Fibroblast of skin of right biceps (primary cell): ENCODE measurements at regions not wholly inside any gene's neighbourhood (a gene's known extent, or its start where the extent isn't known, plus 50 kb on each side); places are given as distances from the start of the nearest gene placed in this dataset.
A peak's percentile ranks its signal among the peaks of the same experiment; 100 is the strongest.
"Not testable (repeated sequence)": the region's sequence is repeated elsewhere in the genome, so short reads cannot be mapped to it uniquely, and the experiment has no call there.

Experiments
- DNase-seq: peaks from one replicate; pipeline ENCODE4 v3.0.0-alpha.2; 2013

GRCh38 chr4:3365871-3366842 lies 73.3 kb downstream of the RGS12 start:
- no peak for DNase-seq

GRCh38 chr4:3366893-3367775 lies 74.3 kb downstream of the RGS12 start:
- no peak for DNase-seq

GRCh38 chr4:3367866-3368265 lies 73.9 kb upstream of the HGFAC start:
- no peak for DNase-seq

GRCh38 chr4:3368334-3368733 lies 73.4 kb upstream of the HGFAC start:
- no peak for DNase-seq

- DNase-seq = no peak
Measured at GRCh38 chr4:3368841-3369760, 72.7 kb upstream of the HGFAC start.

- peak; percentile 96 for DNase-seq
Measured at GRCh38 chr4:3369781-3370674, 71.7 kb upstream of the HGFAC start.

GRCh38 chr4:3371033-3372001 lies 70.5 kb upstream of the HGFAC start:
- no peak for DNase-seq

- no peak for DNase-seq
Measured at GRCh38 chr4:3372264-3372932, 69.4 kb upstream of the HGFAC start.

GRCh38 chr4:3372933-3373465 lies 68.8 kb upstream of the HGFAC start:
- no peak for DNase-seq

- no peak for DNase-seq
Measured at GRCh38 chr4:3373468-3373867, 68.3 kb upstream of the HGFAC start.

- DNase-seq = no peak
Measured at GRCh38 chr4:3374011-3374645, 67.6 kb upstream of the HGFAC start.

- DNase-seq = no peak
Measured at GRCh38 chr4:3374667-3375066, 67.1 kb upstream of the HGFAC start.

- DNase-seq = peak; percentile 85
Measured at GRCh38 chr4:3375688-3376087, 66.1 kb upstream of the HGFAC start.

- DNase-seq = no peak
Measured at GRCh38 chr4:3376266-3376665, 65.5 kb upstream of the HGFAC start.

- DNase-seq = no peak
Measured at GRCh38 chr4:3377557-3377956, 64.2 kb upstream of the HGFAC start.

- DNase-seq = not testable (repeated sequence)
Measured at GRCh38 chr4:3380336-3380735, 61.4 kb upstream of the HGFAC start.

- not testable (repeated sequence) for DNase-seq
Measured at GRCh38 chr4:3381208-3381607, 60.6 kb upstream of the HGFAC start.

- DNase-seq = no peak
Measured at GRCh38 chr4:3382251-3382650, 59.5 kb upstream of the HGFAC start.

- DNase-seq = no peak
Measured at GRCh38 chr4:3384391-3384770, 57.4 kb upstream of the HGFAC start.
